GM12874 (cell line): ENCODE measurements at regions not wholly inside any gene's neighbourhood (a gene's known extent, or its start where the extent isn't known, plus 50 kb on each side); places are given as distances from the start of the nearest gene placed in this dataset.

Experiments
- CTCF ChIP-seq: IDR thresholded peaks from 2 replicates; pipeline ENCODE4 v1.5.1; 2011; ENCODE audit warnings: low read depth, mild to moderate bottlenecking, control low read depth, low read length, moderate library complexity; ENCODE audit not compliant: insufficient read depth

GRCh38 chr6:49052901-49053300, 410.2 kb downstream of the MMUT start:
- TF ChIP-seq CTCF: no peak

- TF ChIP-seq CTCF: no peak
Measured at GRCh38 chr6:49051281-49051680, 411.8 kb downstream of the MMUT start.

- TF ChIP-seq CTCF: no peak
Measured at GRCh38 chr6:49050584-49050983, 412.5 kb downstream of the MMUT start.

- no peak for TF ChIP-seq CTCF
Measured at GRCh38 chr6:49038294-49038822, 424.7 kb downstream of the MMUT start.

- no peak for TF ChIP-seq CTCF
Measured at GRCh38 chr6:49030251-49031020, 432.6 kb downstream of the MMUT start.

GRCh38 chr6:49027644-49028043, 435.4 kb downstream of the MMUT start:
- no peak for TF ChIP-seq CTCF

- no peak for TF ChIP-seq CTCF
Measured at GRCh38 chr6:49025273-49026240, 437.5 kb downstream of the MMUT start.
